GM21576 (cell line): ENCODE measurements at regions not wholly inside any gene's neighbourhood (a gene's known extent, or its start where the extent isn't known, plus 50 kb on each side); places are given as distances from the start of the nearest gene placed in this dataset.
"Not testable (repeated sequence)": the region's sequence is repeated elsewhere in the genome, so short reads cannot be mapped to it uniquely, and the experiment has no call there.

Source experiments
- ATAC-seq: cut with Tn5 transposase; IDR thresholded peaks from one replicate; pipeline ENCODE4 v1.9.1; 2021; ENCODE audit warnings: mild to moderate bottlenecking, moderate library complexity; ENCODE audit not compliant: unreplicated experiment

DNA sequence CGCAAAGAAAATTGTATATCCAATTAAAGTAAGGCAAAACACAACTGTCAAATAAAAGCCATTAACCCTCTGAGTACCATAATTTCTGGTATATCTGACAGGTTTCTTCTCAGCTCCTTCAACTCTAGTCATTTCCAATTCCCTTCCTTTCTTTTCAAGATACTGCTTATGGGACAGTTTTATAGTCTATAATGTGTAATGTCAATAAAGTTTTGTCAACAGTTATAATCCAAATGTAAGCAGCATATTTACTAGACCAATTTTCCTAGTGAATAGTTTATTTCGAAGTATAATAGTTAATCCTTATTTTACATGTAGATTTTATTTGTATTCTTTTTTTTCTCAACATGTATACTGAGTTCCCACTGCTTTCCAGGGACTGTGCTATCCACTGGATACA lies 1081.8 kb downstream of the EPHA7 start:
- ATAC-seq: no peak

DNA sequence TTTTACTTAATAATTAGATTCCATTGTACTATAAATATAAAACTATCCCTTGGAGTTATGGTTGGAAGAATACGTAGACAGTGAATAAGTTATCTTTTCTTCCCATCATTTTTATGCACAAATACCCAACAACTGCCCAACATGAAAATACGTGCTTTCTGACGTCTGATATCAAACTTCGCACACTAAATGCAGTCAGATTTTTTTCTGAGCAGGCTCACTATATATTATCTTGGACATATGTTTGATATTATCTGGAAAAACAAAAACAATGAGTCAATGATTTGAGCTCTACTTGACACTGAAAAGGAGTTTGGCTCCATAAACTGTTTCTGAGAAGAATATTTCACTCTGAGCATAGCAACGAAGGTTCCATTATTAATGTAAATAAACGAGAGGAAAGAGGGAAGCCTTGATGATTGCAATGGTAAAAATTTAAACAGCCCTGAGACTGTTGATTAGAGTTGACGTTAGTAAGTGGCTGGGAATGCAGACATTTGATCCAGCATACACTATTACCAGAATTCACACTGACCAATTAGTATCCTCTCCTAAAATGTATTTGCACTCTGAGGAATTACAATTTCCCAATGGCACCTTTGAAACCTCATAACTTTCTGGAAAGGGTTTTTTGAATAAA lies 1090.0 kb downstream of the EPHA7 start:
- no peak for ATAC-seq

DNA sequence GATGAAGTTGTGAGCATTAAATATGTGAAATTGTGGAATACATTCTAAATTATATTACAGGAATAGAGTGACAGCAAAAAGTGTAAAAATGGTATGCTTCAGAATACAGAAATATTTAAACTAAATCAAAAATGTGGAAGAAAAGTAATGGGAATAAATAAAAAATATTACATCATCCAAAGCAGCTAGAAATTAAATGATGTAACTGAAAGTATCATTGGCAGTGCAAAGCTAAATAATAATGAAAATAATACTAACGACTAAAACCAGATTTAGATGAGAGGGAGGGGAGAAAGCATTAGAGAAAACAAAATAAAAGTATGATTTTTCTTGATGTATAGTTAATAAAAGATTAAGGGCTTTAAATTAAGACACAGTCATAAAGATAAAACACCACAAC lies 1104.0 kb downstream of the EPHA7 start:
- ATAC-seq: no peak

DNA sequence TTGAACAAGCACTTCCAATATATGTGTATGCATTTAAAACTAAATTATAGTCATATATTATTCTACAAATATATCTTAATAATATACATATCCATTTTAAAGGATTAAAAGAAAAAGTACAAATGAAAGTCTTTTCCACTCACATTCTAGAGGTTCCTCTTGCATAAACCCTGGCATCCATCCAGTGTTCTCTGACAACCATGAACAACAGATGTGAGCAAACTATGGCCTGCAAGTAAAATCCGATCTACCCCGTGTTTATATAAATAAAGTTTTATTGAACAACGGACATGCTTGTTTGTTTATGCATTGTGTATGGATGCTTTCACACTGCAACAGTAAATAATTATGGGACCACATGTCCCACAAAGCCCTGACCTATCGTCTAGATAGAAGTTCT lies 1122.3 kb downstream of the EPHA7 start:
- ATAC-seq: no peak

DNA sequence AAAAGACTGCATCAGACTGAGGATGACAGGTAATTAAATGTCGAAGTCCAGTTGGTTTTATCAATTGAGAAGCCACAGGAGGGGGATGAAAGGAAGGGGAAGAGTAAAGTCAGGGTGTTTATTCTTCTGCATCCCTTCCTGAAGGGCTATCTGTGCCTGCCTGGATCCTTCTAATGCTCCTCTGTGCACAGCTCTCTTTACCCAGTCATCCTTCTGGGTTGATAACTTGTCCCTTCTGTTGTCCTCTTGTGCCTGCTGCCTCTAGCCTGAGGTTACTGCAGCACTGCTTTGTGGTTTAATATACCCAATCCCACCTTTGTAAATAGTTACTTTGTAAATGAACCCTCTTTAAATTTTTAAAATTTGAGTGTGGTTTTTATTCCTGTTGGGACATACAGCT lies 1127.3 kb downstream of the EPHA7 start:
- ATAC-seq: no peak

DNA sequence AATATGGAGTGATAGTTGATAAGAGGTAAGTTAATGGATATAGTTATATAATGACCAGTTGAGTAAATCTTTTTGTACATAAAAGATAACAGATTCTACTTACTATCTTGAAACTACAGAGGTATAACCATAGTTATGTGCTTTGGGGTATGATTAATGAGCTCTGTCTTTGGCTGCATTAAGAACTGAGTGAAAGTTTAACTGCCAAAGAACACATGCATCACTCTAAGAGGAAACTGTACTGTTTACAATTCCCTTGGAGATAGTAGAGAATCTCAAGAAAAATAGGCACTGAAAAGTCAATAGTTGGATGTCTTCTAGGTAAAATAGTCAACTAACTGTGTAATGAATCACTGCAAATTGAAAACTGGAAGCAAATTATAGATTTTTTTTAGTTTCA lies 1129.5 kb downstream of the EPHA7 start:
- ATAC-seq: no peak

DNA sequence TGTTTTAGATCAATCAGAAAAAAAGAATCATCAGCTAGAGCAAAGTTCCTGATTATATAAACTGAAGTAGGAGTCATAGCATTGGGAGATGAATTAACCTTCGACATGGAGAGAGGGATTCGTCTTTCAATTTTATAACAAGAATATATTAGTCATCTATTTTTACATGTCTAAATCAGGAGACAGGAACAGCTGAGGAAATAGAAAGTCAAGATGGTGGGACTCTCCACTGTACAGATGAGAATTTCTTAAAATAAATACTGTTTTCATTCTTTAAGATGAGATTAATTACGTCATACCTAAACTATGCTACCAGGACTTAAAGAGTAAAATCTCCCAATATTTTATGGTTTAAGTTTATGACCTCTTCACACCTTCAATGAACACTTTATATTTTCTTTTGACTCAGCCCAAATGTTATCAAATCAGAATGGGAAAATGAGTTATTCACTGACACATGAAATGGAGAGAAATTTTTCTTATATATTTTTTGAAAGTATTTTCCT lies 1137.7 kb downstream of the EPHA7 start:
- ATAC-seq: no peak

DNA sequence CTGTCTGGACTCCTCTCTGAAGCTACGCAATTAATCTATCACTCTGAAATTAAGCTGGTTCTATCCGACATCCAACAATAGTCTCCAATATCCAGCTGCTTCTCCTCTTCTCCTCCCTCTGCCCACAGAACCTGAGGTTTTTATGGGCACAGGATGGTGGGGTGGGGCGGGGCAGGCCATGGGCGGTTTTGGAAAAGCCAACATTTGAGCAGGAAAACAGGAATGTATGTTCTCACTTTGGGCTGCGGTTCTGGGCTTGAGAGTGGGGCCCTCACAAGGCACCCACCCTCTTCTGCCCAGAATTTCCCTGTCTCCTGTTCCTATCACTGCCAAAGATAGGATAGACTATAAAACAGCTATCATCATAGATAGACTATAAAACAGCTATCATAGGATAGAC lies 1144.2 kb downstream of the EPHA7 start:
- ATAC-seq: no peak

DNA sequence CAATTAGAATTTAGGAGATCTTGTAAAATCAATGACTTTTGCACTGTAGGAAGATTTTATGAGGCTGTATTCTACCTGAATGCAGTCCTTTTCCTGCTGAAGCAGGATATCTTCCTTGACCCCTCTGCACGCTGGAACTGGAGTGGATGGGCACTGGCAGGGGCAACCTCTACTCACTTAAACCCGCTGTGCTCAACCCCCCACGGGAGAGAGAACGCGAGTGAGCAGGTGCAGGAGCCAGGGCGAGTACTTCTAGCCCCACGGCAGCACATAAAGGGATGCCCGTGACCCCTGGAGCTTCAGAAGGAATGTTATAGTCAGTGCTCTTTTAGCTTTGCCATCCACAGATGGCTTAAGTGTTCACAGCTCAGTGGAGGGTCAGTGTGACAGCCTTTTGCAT lies 1144.8 kb downstream of the EPHA7 start:
- ATAC-seq: no peak

DNA sequence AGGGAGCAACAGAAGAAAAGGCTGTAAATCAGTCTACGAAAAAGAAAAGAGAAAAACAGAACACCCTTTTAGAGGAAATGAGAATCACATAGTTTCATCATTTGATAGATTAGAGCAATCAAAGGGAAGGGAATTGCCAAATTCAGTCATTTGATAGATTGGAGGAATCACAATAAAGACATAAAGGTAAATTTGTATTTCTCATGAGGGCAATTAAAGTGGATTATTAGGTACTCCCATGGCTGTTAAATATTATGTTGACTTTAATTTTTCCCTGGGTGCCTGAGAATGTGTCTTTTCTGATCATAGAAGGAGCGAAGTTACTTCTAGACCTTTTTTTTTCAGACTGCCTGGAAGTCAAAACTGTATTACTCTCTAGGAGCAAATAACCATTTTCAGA lies 1145.7 kb downstream of the EPHA7 start:
- no peak for ATAC-seq

DNA sequence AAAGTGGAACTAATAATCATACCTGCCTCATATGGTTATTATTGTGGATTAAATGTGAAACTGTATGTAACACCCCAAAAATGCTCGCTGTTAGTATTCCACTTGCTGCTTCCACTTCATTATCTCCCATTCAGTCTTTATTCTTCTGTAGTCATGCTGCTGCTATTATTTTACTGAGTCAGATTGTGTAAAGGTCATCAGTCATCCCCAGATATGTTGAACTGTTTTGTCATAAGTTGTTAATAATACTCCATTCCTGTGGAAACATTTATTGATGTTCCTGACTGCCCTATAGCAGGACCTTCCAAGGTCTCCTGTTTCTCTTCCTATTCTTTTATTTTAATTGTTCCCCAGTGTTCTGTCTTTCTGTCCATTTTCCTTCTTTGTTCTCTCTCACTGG lies 1148.3 kb downstream of the EPHA7 start:
- ATAC-seq: no peak

DNA sequence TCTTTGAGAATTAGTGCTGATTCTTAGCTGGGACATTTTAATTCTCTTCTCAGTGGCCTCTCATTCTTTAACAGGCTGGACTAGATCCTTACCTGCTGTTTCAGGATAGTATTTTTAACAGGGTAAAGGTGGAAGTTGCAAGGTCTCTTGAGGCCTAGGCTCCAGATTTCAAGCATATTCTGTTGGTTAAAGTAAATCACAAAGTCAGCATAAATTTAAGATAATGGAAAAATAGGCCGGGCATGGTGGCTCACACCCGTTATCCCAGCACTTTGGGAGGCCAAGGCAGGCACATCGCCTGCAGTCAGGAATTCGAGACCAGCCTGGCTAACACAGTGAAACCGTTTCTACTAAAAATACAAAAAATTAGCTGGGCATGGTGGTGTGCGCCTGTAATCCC lies 1149.0 kb downstream of the EPHA7 start:
- ATAC-seq: no peak

DNA sequence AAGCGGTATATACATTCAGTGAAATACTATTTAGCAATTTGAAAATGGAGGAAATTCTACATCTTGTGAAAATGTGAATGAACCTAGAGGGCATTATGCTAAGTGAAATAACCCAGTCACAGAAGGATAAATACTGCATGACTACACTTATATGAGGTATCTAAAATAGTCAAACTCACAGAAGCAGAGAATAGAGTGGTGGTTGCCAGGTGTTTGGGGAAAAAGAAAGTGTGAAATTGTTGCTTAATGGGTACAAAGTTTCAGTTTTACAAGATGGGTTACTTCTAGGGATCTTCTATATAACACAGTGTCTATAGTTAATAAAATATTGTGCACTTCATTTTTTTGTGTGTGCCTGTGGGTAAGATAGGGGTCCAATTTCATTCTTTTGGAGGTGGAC lies 1152.0 kb downstream of the EPHA7 start:
- no peak for ATAC-seq

DNA sequence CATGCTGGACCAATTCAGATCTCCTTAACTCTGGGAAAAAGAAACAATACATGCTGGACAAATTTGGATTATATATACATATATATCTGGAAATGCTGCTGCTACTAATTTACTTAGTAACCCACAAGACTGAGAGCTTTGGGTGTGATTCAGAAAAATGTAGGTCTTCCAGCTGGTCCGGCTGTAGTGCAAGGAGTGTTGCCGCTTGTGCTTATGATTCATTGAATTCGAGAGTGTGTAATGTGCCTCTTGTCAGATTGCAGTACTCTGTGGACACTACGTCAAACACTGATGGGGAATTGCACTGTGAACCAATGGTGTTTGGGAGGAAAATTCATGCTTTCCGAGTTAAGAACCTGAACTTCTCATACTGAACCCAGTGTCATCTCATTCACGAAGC lies 1155.5 kb downstream of the EPHA7 start:
- ATAC-seq: no peak

DNA sequence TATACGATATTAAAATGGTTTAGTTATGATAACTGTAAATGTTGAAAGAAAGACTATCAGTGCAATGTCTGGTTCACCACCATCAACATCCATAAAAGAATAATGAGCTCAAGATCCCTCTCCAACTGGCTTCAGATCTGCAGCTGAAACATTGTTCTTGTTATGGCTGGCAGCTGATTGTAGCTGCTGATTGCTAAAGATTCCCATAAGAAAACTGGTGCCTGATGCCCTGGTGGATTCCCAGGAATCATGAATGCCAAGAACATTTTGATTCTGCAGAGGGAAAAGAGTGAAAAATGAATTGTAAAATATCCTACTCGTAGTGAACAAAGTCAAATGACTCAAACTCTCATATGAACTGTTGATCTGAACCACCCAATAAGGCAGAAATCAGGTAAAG lies 1160.2 kb downstream of the EPHA7 start:
- ATAC-seq: no peak

DNA sequence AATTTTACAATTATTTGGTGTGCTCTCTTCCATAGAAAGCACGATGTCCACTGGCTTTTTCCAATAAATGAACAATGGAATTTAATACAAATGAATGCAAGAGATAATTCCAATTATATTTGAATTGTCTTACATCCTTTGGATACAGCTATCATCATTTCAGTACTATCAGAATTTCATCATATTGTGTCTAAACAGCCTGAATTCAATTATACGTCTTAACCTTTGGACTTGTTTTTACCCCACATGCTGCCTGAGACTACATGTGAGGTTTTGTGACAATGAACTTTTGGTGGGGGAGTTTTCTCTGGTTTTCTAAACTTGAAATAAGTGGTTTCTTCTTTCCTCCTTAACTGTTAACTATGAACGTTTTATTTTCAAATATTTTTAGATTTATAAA lies 1176.0 kb downstream of the EPHA7 start:
- ATAC-seq: no peak

DNA sequence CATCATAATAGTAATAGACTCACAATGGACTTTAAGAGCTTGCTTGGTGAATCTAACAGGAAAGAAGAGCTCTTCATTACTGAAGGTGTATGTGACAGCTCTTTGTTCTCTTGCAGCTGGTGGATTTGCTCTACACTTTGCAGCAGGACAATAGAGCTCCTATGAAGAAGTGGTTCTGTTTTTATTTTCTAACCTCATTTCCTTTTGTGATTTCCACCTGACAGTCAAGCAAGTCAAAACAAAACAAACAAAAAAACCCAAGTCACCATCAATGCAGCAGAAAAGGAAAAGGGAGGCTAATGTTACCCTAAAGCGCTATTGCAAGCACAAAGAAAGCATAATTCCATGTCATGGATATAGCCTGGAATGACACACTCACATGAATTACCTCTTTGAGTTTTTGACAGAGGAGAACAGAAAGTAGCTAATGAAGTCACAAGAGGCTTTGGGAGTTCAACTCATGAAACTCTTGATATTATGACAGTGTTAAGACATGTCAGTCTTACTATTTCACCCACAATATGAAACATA lies 1188.1 kb downstream of the EPHA7 start:
- no peak for ATAC-seq

DNA sequence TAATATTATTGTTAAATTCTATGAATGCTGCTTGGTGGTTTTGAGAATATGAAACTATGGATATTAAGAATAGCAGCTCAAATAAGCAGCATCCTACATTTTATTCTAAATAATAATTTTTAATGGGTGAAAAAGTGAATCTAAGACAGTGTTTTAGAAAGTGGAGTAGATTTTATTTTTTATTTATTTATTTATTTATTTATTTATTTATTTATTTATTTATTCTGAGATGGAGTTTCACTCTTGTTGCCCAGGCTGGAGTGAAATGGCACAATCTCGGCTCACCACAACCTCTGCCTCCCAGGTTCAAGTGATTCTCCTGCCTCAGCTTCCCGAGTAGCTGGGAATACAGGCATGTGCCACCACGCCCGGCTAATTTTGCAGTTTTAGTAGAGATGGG lies 1199.4 kb downstream of the EPHA7 start:
- ATAC-seq: not testable (repeated sequence)

DNA sequence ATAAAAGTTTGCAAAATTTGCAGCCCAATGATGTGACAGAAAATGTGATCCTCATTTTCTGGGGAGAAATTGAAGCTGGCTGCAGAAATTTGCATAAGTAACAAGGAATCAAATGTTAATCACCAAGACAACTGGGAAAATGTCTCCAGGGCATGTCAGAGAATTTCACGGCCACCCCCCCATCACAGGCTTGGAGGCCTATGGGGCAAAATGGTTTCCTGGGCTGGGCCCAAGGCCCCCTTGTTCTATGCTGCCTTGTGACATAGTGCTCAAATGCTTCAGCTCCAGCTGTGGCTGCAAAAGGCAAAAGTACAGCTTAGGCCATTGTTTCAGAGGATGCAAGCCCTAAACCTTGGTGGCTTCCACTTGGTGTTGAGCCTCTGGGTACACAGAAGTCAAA lies 1202.6 kb downstream of the EPHA7 start:
- ATAC-seq: no peak

DNA sequence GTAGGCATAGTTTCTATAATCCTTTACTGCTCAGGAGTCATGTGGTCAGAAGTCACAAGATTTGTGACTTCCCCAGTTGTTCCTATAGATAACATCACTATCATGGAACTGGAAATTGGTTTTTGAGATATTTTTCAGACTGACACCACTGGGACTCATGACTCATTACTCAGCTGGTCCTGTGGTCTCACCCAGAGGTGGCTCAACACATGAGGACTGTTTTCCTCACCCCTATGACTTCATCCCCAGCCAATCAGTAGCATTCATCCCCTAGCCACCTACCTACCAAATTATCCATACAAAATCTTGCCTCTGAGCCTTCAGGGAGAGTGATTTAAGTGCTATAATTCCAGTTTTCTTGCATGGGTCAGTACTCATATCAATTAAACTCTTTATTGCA lies 1217.7 kb downstream of the EPHA7 start:
- no peak for ATAC-seq

DNA sequence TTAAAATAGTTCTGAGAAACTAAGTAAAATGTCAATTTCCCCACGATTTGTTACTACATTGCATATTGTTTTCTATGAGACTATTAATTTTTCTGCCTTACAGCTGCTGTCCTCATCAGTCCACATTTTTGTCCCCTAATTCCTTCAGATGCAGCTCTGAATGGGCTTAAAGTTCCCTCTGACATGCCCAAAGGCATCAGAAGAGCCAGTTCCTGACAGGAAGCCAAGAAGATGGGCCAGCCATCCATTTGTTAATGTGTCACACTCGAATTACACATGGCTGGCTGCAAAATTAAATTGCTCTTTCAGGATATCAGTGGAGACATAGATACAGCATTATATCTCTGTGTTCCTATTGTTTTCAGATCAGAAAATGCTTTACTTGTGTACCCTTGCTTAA lies 1223.0 kb downstream of the EPHA7 start:
- ATAC-seq: no peak

DNA sequence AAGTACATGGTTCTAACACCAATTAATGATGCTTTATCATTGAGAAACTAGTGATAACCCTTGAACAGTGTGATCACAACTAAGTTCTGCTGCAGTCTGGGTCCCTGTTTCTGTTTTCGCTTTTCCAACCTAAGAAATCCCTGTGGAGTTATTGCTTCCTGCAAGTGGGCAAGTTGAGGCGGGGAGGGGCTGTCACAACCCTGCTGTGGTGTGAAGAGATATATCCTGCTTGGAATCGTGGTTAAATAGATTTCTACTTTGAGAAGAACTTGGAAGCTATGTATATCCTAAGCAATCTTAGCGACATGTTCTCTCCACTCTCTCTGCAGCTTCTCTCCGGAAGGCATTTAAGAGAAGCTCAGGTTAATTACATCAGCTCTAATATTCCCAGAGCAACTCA lies 1223.6 kb downstream of the EPHA7 start:
- ATAC-seq: no peak

DNA sequence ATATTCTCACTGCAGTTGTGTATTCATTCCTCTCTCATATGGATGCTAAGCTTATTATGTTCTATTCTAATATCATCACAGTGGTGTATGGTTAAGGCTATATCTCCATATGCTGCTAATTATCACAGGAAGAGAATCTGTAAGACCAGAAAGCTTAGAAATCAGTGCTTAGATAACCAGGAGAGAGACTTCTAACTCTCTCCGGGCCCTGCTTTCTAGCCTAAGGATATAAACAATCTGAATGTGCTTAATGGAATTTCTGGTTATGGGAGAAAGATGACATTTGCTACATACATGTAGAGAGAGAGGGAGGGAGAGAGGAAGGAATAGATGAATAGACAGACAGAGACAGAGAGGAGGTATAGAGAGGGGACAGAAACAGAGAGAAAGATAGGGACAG lies 1231.3 kb downstream of the EPHA7 start:
- no peak for ATAC-seq
